HepG2 (cell line): ENCODE measurements at regions not wholly inside any gene's neighbourhood (a gene's known extent, or its start where the extent isn't known, plus 50 kb on each side); places are given as distances from the start of the nearest gene placed in this dataset.

Experiments used
- ATAC-seq: fragments of 200-7000 bp; cut with Tn5 transposase; 3 replicates; pipeline ENCODE4 v1.9.1; 2020; ENCODE audit warnings: mild to moderate bottlenecking, moderate library complexity
- BruUV-seq: library from RNA; stranded (reverse); fragments of 400-500 nt; replicated peaks from 2 replicates; lab custom pipeline; 2021; lab: Mats Ljungman, UMichigan
- CTCF ChIA-PET: fragments of 300-600 bp; formaldehyde crosslinking; extraction: SDS; loops from one replicate; lab custom pipeline; 2021; ENCODE audit warnings: low total read pairs, inconsistent platforms, low intra/inter-chr PET ratio; lab: Yijun Ruan, JAX
- POLR2A ChIA-PET: fragments of 350-600 bp; sonication (Branson Sonifier 250); formaldehyde crosslinking; loops from one replicate; lab custom pipeline; 2020; ENCODE audit warnings: antibody characterized with exemption, inconsistent platforms; lab: Yijun Ruan, JAX
- DNase-seq: peaks from one replicate; pipeline ENCODE4 v3.0.0-alpha.2; 2015; ENCODE audit warnings: low spot score
- FAIRE-seq: peaks from 3 replicates; lab custom pipeline; 2011; peaks lifted over from hg19 to GRCh38; lab: Jason Lieb, UNC
- H2AFZ ChIP-seq: one replicate; pipeline ENCODE4 v1.6.1; 2011; ENCODE audit warnings: low read length, inconsistent platforms
- H3K27ac ChIP-seq: fragments of 300-600 bp; 3 replicates; pipeline ENCODE4 v1.8.0; 2011; ENCODE audit warnings: mixed run types, mild to moderate bottlenecking, mixed read lengths, low read length, inconsistent platforms; ENCODE audit not compliant: insufficient read depth; ENCODE audit errors: extremely low read length
- H3K27me3 ChIP-seq, 2 experiments: fragments of 200-600 bp in 1 of 2; 2 replicates in 1 of 2; 3 replicates in 1 of 2; pipeline versions ENCODE4 v1.6.0 to v1.8.0; 2011; ENCODE audit warnings: low read length in 2 of 2, mild to moderate bottlenecking in 2 of 2, moderate library complexity in 2 of 2, inconsistent platforms in 1 of 2; ENCODE audit not compliant: insufficient read depth in 2 of 2, control insufficient read depth in 1 of 2
- H3K36me3 ChIP-seq, 2 experiments: fragments of 200-600 bp in 1 of 2; replicated peaks in 1 of 2; 2 replicates in 1 of 2; 3 replicates in 1 of 2; pipeline versions ENCODE4 v1.5.1 to v1.8.0; 2011; ENCODE audit warnings: low read length in 2 of 2, inconsistent platforms in 1 of 2; ENCODE audit not compliant: insufficient read depth in 2 of 2, control insufficient read depth in 1 of 2
- H3K4me1 ChIP-seq: 2 replicates; pipeline ENCODE4 v1.5.1; 2012; ENCODE audit warnings: low read length, inconsistent platforms; ENCODE audit not compliant: insufficient read depth
- H3K4me2 ChIP-seq: 2 replicates; pipeline ENCODE4 v1.6.0; 2011; ENCODE audit warnings: low read depth, low read length, inconsistent platforms
- H3K4me3 ChIP-seq, 3 experiments: fragments of 200-600 bp in 1 of 3; sonication (generic), shearing (Covaris generic) in 1 of 3; replicated peaks in 1 of 3; 2 replicates each; pipeline ENCODE4 v1.5.1; 2011 to 2016; ENCODE audit warnings: low read length in 3 of 3, inconsistent platforms in 2 of 3, low read depth in 2 of 3, mild to moderate bottlenecking in 2 of 3, control low read depth in 1 of 3, mixed read lengths in 1 of 3; ENCODE audit not compliant: insufficient read depth in 1 of 3
- H3K79me2 ChIP-seq: one replicate; pipeline ENCODE4 v1.6.1; 2011; ENCODE audit warnings: low read length, inconsistent platforms; ENCODE audit not compliant: insufficient read depth
- H3K9ac ChIP-seq: 2 replicates; pipeline ENCODE4 v1.6.0; 2011; ENCODE audit warnings: mild to moderate bottlenecking, low read depth, low read length, inconsistent platforms; ENCODE audit not compliant: insufficient read depth
- H3K9me3 ChIP-seq: 2 replicates; pipeline ENCODE4 v1.5.1; 2012; ENCODE audit warnings: mild to moderate bottlenecking, low read length
- H4K20me1 ChIP-seq: 2 replicates; pipeline ENCODE4 v1.6.0; 2011; ENCODE audit warnings: inconsistent platforms, mild to moderate bottlenecking, low read length, moderate library complexity; ENCODE audit not compliant: insufficient read depth
- CEBPG ChIP-seq: IDR thresholded peaks from 2 replicates; pipeline ENCODE4 v1.6.1; 2016
- ELF4 ChIP-seq: sonication (generic); formaldehyde crosslinking; IDR thresholded peaks from 2 replicates; pipeline ENCODE4 v1.5.0; 2020; ENCODE audit warnings: missing genetic modification reagents, mild to moderate bottlenecking, moderate library complexity, borderline replicate concordance
- HNRNPLL ChIP-seq: fragments of 200-400 bp; formaldehyde crosslinking; IDR thresholded peaks from 2 replicates; pipeline ENCODE4 v1.6.1; 2017; ENCODE audit warnings: mild to moderate bottlenecking, low read depth, low read length; ENCODE audit not compliant: poor library complexity, severe bottlenecking
- KAT2B ChIP-seq: fragments of 150-350 bp; IDR thresholded peaks from 2 replicates; pipeline ENCODE4 v1.6.1; 2014; ENCODE audit warnings: low read depth, low read length, borderline replicate concordance
- KDM1A ChIP-seq: IDR thresholded peaks from 2 replicates; pipeline ENCODE4 v1.6.1; 2016; ENCODE audit warnings: missing compliant biosample characterization
- NFKBIZ ChIP-seq: IDR thresholded peaks from 2 replicates; pipeline ENCODE4 v1.6.1; 2018; ENCODE audit warnings: missing genetic modification reagents, missing compliant biosample characterization
- POGZ ChIP-seq: sonication (generic); formaldehyde crosslinking; IDR thresholded peaks from 2 replicates; pipeline ENCODE4 v1.4.0; 2020; ENCODE audit warnings: mild to moderate bottlenecking, missing genetic modification reagents
- PTBP1 ChIP-seq: fragments of 200-400 bp; formaldehyde crosslinking; IDR thresholded peaks from 2 replicates; pipeline ENCODE4 v1.6.1; 2018; ENCODE audit warnings: low read length, low read depth; ENCODE audit not compliant: poor library complexity, severe bottlenecking
- SMAD3 ChIP-seq: sonication (generic); formaldehyde crosslinking; IDR thresholded peaks from 2 replicates; pipeline ENCODE4 v1.4.0; 2020; ENCODE audit warnings: missing genetic modification reagents
- THAP7 ChIP-seq: sonication (generic); formaldehyde crosslinking; IDR thresholded peaks from 2 replicates; pipeline ENCODE4 v1.8.1; 2023; ENCODE audit warnings: mild to moderate bottlenecking, missing genetic modification reagents
- XRCC5 ChIP-seq: fragments of 200-400 bp; formaldehyde crosslinking; optimal IDR thresholded peaks from 2 replicates; pipeline ENCODE3; 2017; ENCODE audit warnings: mild to moderate bottlenecking, low read length
- ZBTB37 ChIP-seq: sonication (generic); formaldehyde crosslinking; IDR thresholded peaks from 2 replicates; pipeline ENCODE4 v1.4.0; 2020; ENCODE audit warnings: mild to moderate bottlenecking, missing genetic modification reagents
- ZBTB38 ChIP-seq: sonication (generic); formaldehyde crosslinking; IDR thresholded peaks from 2 replicates; pipeline ENCODE4 v1.5.1; 2020; ENCODE audit warnings: mild to moderate bottlenecking, missing genetic modification reagents
- ZKSCAN1 ChIP-seq: fragments of 150-350 bp; IDR thresholded peaks from 2 replicates; pipeline ENCODE4 v1.6.1; 2014; ENCODE audit warnings: low read length
- ZNF138 ChIP-seq: sonication (generic); formaldehyde crosslinking; IDR thresholded peaks from 2 replicates; pipeline ENCODE4 v1.5.0; 2020; ENCODE audit warnings: mild to moderate bottlenecking, low read depth, missing genetic modification reagents
- ZNF274 ChIP-seq: sonication (generic); formaldehyde crosslinking; IDR thresholded peaks from 2 replicates; pipeline ENCODE4 v1.5.1; 2020; ENCODE audit warnings: mild to moderate bottlenecking, missing genetic modification reagents
- ZNF484 ChIP-seq: sonication (generic); formaldehyde crosslinking; IDR thresholded peaks from 2 replicates; pipeline ENCODE4 v1.5.1; 2020; ENCODE audit warnings: mild to moderate bottlenecking, low read depth, missing genetic modification reagents, borderline replicate concordance
- WGBS: methylation state at CpG from one replicate; pipeline ENCODE4 v1.1.6; 2017; ENCODE audit warnings: low lambda C conversion rate; 5-methylcytosine and 5-hydroxymethylcytosine counted together
- in situ Hi-C: cut with HindIII; loops from 2 replicates; pipeline ENCODE4 v1.10.0; 2017; ENCODE audit warnings: low pct_unique_long_range_greater_than_20kb; ENCODE audit not compliant: extremely low pct_ligation_motif_present
- intact Hi-C: fragments of 100-400 bp; cut with micrococcal nuclease; formaldehyde crosslinking; loops from one replicate; pipeline ENCODE4 v1.10.0; 2022; ENCODE audit not compliant: unreplicated experiment
- TF ChIP-seq, protein P1 (sequence below): IDR thresholded peaks from 2 replicates; pipeline ENCODE4 v1.6.1; 2016; ENCODE audit warnings: mild to moderate bottlenecking

DNA sequence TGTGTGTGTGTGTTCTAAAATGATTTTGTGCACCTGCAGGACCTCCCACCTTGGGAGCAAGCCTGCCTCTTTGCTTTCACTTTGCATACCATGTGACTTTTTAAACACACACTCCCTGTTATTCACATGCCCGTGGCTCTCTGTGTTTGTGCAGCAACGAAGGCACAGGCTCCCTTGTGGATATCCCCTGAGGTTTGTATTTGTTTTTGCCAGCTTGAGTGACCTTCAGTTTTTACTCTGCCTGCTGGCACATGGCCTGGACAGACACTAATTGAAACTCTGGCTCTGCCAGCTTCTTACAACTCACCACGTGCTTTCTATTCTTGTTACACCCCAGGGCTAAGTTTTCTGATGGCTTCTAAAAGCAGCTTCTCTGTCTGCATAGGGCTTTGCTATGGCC, 885.8 kb downstream of the SH3BGRL start:
- Histone ChIP-seq H2AFZ (no peak overlapping the region), H3K27me3 (no peaks in the 10 kb centered on the region), H3K4me2 (no peak overlapping the region), H3K9ac (no peak overlapping the region), H3K4me3 (no peak overlapping the region), H3K79me2 (no peaks in the 10 kb centered on the region), H3K36me3 (no peaks in the 10 kb centered on the region), H3K9me3 (peaks cover 51% of the 10 kb centered on the region), H3K4me1 (no peaks in the 10 kb centered on the region), H4K20me1 (no peaks in the 10 kb centered on the region), H3K27ac (no peak overlapping the region)
- no TSS peak for BruUV-seq
- ChIA-PET CTCF (no interaction called here), POLR2A (no interaction called here)
- intact Hi-C loops (no loop called here), in situ Hi-C loops (no loop called here)
- WGBS = 0% methylated on average over 2 of the region's 3 CpGs
- ATAC-seq (no peak), FAIRE-seq (no peak), DNase-seq (no peak)
- no peak for TF ChIP-seq HNRNPLL
- no peak for TF ChIP-seq ZBTB38 (CRISPR knock-in tag)
- TF ChIP-seq, protein P1, sequence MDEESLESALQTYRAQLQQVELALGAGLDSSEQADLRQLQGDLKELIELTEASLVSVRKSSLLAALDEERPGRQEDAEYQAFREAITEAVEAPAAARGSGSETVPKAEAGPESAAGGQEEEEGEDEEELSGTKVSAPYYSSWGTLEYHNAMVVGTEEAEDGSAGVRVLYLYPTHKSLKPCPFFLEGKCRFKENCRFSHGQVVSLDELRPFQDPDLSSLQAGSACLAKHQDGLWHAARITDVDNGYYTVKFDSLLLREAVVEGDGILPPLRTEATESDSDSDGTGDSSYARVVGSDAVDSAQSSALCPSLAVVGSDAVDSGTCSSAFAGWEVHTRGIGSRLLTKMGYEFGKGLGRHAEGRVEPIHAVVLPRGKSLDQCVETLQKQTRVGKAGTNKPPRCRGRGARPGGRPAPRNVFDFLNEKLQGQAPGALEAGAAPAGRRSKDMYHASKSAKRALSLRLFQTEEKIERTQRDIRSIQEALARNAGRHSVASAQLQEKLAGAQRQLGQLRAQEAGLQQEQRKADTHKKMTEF (CRISPR knock-in tag) = no peak

GRCh38 chrX:82092307-82092706, 890.4 kb downstream of the SH3BGRL start:
- Histone ChIP-seq H3K79me2 (no peaks in the 10 kb centered on the region), H2AFZ (no peak overlapping the region), H3K36me3 (no peaks in the 10 kb centered on the region), H3K9me3 (peaks cover 23% of the 10 kb centered on the region; the same call in 1 of the 2 replicates), H4K20me1 (no peaks in the 10 kb centered on the region), H3K4me2 (no peak overlapping the region), H3K4me1 (no peaks in the 10 kb centered on the region), H3K4me3 (no peak overlapping the region), H3K9ac (no peak overlapping the region), H3K27me3 (no peaks in the 10 kb centered on the region), H3K27ac (no peak overlapping the region)
- ChIA-PET POLR2A (no interaction called here), CTCF (no interaction called here)
- in situ Hi-C loops = no loop called here
- WGBS = 100% methylated on average over 1 of the region's 1 CpG
- FAIRE-seq = no peak
- ATAC-seq = no peak
- TF ChIP-seq THAP7 (CRISPR knock-in tag) (no peak), POGZ (CRISPR knock-in tag) (no peak), CEBPG (CRISPR knock-in tag) (no peak), KDM1A (CRISPR knock-in tag) (no peak), ZKSCAN1 (no peak), XRCC5 (no peak), NFKBIZ (CRISPR knock-in tag) (no peak), PTBP1 (no peak), ELF4 (no peak), SMAD3 (no peak), ZBTB37 (no peak), ZNF484 (CRISPR knock-in tag) (no peak), KAT2B (no peak), ZNF138 (no peak), ZNF274 (CRISPR knock-in tag) (no peak)
- DNase-seq = no peak
- no TSS peak for BruUV-seq
- intact Hi-C loops = no loop called here
